HUES64 (cell line): ENCODE measurements at regions not wholly inside any gene's neighbourhood (a gene's known extent, or its start where the extent isn't known, plus 50 kb on each side); places are given as distances from the start of the nearest gene placed in this dataset.
"Not testable (repeated sequence)": the region's sequence is repeated elsewhere in the genome, so short reads cannot be mapped to it uniquely, and the experiment has no call there.

Experiments used
- H3K27ac ChIP-seq: 2 replicates; pipeline ENCODE4 v1.7.0; 2013; ENCODE audit warnings: low read depth, low read length, inconsistent platforms
- H3K27me3 ChIP-seq: 2 replicates; pipeline ENCODE4 v1.6.1; 2013; ENCODE audit warnings: mild to moderate bottlenecking, low read length; ENCODE audit not compliant: insufficient read depth
- H3K36me3 ChIP-seq: 2 replicates; pipeline ENCODE4 v1.6.1; 2013; ENCODE audit warnings: mild to moderate bottlenecking, low read length; ENCODE audit not compliant: insufficient read depth
- H3K4me1 ChIP-seq: 2 replicates; pipeline ENCODE4 v1.6.1; 2013; ENCODE audit warnings: mild to moderate bottlenecking, low read length, moderate library complexity; ENCODE audit not compliant: insufficient read depth
- H3K4me3 ChIP-seq: 2 replicates; pipeline ENCODE4 v1.5.1; 2013; ENCODE audit warnings: mild to moderate bottlenecking, low read length, moderate library complexity
- H3K9ac ChIP-seq: 2 replicates; pipeline ENCODE4 v1.6.1; 2013; ENCODE audit warnings: mild to moderate bottlenecking, low read depth, low read length
- H3K9me3 ChIP-seq: 2 replicates; pipeline ENCODE4 v1.6.1; 2013; ENCODE audit warnings: low read depth, low read length; ENCODE audit not compliant: insufficient read depth
- WGBS: fragments of 150-250, 120-280 bp; methylation state at CpG from one replicate; pipeline ENCODE4 v1.1.7; 2013; ENCODE audit warnings: missing lambda C conversion rate; 5-methylcytosine and 5-hydroxymethylcytosine counted together

DNA sequence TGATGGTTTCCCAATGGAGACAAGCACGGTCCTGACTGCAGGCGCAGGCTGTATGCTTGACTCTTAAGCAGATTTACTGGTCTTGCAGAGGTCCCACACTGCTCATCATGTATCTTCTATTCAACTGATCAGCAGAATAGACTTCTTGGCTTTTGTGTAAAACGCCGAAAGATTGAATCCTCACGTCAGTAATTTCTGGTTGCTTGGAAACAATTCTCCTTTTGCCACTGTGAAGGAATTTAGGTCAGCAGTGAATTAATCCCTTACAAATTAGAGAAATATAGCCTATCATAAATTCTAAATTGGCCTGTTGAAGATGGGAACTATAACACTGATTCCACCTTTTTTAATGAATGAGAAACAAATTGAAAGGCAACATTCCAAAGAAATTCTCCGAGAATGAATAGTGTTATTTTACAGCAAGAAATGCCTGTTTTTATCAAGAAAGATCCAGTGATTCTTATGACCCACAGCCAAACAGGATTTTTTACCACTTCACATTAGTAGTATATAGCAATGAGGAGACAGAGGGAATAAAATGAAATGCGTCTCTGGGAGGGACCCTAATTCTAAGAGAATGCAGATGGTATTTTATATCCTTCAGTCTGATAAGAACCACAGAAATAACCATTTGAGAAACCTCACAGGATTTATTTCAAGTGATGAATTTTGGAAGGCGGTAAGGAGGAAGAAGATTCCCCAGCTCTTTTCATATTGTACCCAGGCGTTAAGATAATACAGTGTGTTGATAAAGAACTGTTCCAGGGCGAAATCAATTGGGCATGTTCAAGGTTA is 362.5 kb downstream of the RAB38 start:
- WGBS = 86% methylated on average over 9 of the region's 10 CpGs
- Histone ChIP-seq H3K27me3 (no peaks in the 10 kb centered on the region), H3K9ac (no peak overlapping the region), H3K4me1 (no peaks in the 10 kb centered on the region), H3K27ac (no peak overlapping the region), H3K4me3 (no peak overlapping the region), H3K9me3 (no peaks in the 10 kb centered on the region), H3K36me3 (no peaks in the 10 kb centered on the region)

DNA sequence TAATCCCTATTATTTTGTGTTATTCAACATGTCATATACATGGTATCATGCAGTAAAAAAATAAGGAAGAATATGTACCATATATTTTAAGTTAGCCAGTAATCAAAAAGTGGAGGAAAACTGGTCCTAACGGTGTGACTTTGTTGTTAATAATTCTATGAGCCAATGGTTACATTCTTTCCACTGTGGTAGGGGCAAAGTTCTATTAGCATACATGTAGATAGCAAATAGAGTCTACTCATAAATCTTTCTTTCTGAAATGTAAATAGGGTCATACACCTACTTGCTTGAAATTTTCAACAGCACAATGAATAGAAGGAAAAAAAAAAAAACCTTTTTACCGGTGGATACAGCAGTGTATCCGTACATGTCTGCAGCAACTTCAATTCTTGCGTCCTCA is 364.8 kb downstream of the RAB38 start:
- Histone ChIP-seq H3K9me3 (no peaks in the 10 kb centered on the region), H3K27me3 (no peaks in the 10 kb centered on the region), H3K4me3 (no peak overlapping the region), H3K36me3 (no peaks in the 10 kb centered on the region), H3K4me1 (no peaks in the 10 kb centered on the region), H3K9ac (no peak overlapping the region), H3K27ac (no peak overlapping the region)
- 95% methylated on average over 4 of the region's 4 CpGs for WGBS

DNA sequence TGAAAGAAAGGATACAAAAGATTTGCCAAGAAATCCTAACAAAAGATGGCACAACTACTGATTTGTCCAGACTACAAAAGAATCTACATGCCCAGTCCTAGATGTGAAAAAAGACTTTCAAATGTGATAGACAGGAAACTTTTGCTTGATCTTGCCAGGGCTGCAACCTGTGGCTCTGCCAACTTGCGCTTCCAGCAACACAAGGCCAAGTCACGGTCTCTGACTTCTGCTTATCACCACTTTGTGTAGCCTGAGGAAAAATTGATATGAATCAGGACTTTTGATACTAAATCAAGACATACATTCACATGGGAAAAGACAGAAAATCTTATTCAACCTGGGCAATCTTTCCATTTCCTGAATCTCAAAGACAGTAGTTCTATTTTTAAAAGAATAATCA is 366.0 kb downstream of the RAB38 start:
- Histone ChIP-seq H3K27ac (no peak overlapping the region), H3K36me3 (no peaks in the 10 kb centered on the region), H3K9ac (no peak overlapping the region), H3K4me3 (no peak overlapping the region), H3K4me1 (no peaks in the 10 kb centered on the region; the same call in 1 of the 2 replicates), H3K9me3 (no peaks in the 10 kb centered on the region), H3K27me3 (no peaks in the 10 kb centered on the region)
- WGBS = 90% methylated on average over 2 of the region's 2 CpGs

DNA sequence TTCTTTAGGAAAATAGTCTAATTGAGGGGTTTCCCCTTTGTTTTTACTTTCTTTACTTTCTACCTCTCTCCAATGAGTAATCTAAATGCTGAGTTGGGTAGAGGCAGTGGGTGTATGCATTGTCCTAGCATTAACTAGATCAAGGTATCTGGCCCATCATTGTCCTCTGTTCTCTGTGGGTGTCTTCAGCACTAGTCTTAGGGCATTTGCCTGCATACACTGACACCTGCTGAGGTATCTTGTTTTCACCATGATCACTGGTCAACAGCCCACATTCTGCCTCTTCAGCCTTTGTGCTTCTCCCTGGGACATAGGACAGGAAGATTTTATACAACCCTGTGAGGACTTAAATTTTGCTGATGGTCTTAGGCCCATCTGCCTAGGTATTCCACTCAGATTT is 371.1 kb downstream of the RAB38 start:
- H3K9me3 ChIP-seq = no peaks in the 10 kb centered on the region
- H3K36me3 ChIP-seq = no peaks in the 10 kb centered on the region
- no peak overlapping the region for H3K9ac ChIP-seq
- no peaks in the 10 kb centered on the region for H3K27me3 ChIP-seq
- H3K4me3 ChIP-seq = no peak overlapping the region
- no peak overlapping the region for H3K27ac ChIP-seq
- no peaks in the 10 kb centered on the region; the same call in 1 of the 2 replicates for H3K4me1 ChIP-seq

DNA sequence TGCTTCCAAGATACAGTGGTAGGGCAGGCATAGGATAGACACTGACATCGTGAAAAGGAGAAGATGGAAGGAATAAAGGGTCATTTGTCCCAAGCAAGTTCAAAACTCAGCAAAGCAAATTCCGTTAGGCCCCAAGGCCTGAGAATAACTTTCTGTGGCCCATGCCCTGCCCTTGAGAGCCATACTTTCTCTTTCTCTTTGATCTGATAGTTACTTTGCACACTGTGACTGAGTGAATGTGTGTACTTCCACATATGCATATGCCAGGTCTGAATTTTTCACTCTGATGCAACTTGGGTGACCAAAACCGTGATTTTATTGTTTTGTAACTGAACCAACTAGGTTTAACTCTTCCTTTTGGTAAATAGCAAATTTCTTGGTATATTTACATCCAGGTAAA is 371.5 kb downstream of the RAB38 start:
- Histone ChIP-seq H3K36me3 (no peaks in the 10 kb centered on the region), H3K27ac (no peak overlapping the region), H3K9me3 (no peaks in the 10 kb centered on the region), H3K9ac (no peak overlapping the region), H3K4me1 (no peaks in the 10 kb centered on the region; the same call in 1 of the 2 replicates), H3K4me3 (no peak overlapping the region), H3K27me3 (no peaks in the 10 kb centered on the region)
- 92% methylated on average over 3 of the region's 3 CpGs for WGBS

DNA sequence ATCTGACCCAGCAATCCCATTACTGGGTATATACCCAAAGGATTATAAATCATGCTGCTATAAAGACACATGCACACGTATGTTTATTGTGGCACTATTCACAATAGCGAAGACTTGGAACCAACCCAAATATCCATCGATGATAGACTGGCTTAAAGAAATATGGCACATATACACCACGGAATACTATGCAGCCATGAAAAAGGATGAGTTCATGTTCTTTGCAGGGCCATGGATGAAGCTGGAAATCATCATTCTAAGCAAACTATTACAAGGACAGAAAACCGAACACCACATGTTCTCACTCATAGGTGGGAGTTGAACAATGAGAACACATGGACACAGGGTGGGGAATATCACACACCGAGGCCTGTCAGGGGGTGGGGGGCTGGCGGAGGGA is 390.4 kb downstream of the RAB38 start:
- not testable (repeated sequence) for H3K4me3 ChIP-seq

DNA sequence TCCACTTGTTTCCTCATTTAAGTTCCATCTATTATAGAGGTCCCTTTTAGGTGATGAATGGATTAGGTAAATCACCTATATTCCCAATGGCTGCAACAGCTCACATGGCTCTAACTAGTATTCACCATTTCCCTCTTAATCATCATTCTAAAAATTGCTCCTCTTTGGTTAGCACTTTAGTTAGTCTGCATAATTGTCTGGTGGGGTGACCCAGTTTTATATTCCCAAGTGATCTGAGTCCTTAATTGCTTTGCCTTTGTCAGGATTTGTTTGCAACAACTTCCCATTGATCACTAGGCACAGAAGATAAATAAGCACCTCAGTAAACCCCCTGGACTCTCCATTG is 395.2 kb downstream of the RAB38 start:
- H3K9me3 ChIP-seq = no peaks in the 10 kb centered on the region
- no peak overlapping the region for H3K4me3 ChIP-seq
- H3K4me1 ChIP-seq = no peaks in the 10 kb centered on the region; the same call in 1 of the 2 replicates
- no peaks in the 10 kb centered on the region for H3K27me3 ChIP-seq
- no peaks in the 10 kb centered on the region for H3K36me3 ChIP-seq
- no peak overlapping the region for H3K27ac ChIP-seq
- H3K9ac ChIP-seq = no peak overlapping the region

More for the DNA sequence above, 390.4 kb downstream of the RAB38 start:
- H3K9me3 ChIP-seq, H3K9ac ChIP-seq, H3K36me3 ChIP-seq, H3K27me3 ChIP-seq, H3K27ac ChIP-seq, H3K4me1 ChIP-seq: not testable (repeated sequence)
- WGBS = 96% methylated on average over 7 of the region's 7 CpGs

DNA sequence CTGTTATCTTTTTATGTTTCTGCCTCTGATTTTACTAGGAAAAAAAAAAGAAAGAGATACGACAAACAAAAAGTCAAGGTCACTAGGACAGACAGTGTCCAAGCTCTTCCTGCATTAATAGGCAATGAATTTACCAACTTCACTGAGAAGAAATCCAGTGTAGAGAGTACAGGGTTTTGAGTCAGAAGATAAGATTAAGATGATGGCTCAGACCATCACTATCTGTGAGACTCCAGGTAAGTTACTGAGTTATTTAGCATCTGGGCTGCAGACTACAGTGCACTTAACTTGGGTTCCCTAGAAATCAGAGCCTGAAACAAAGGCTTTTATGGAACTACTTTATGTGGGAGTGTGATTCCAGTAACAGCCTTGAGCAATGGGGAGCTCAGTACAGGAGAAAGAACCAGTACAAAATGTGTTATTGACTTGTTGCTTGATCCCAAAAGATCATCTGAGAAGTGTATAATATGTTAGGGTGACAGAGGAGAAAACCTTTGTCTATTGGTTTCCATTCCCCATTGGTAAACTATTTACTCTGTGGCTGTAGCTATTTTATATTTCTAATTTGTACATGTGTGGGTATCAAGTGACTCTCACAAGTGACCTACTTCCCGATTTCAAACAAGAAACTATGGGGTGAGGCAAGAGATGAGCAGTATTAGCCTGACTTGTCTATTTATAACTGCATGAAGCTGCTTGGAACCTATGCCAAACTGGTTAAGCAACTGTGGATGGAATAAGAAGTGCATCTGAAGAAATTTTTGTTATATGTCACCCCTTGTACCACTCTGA is 395.8 kb downstream of the RAB38 start:
- no peaks in the 10 kb centered on the region for H3K9me3 ChIP-seq
- WGBS = 48% methylated on average over 2 of the region's 2 CpGs
- no peak overlapping the region for H3K9ac ChIP-seq
- H3K27me3 ChIP-seq = no peaks in the 10 kb centered on the region
- no peaks in the 10 kb centered on the region; the same call in 1 of the 2 replicates for H3K4me1 ChIP-seq
- no peaks in the 10 kb centered on the region for H3K36me3 ChIP-seq
- no peak overlapping the region for H3K27ac ChIP-seq
- no peak overlapping the region for H3K4me3 ChIP-seq

DNA sequence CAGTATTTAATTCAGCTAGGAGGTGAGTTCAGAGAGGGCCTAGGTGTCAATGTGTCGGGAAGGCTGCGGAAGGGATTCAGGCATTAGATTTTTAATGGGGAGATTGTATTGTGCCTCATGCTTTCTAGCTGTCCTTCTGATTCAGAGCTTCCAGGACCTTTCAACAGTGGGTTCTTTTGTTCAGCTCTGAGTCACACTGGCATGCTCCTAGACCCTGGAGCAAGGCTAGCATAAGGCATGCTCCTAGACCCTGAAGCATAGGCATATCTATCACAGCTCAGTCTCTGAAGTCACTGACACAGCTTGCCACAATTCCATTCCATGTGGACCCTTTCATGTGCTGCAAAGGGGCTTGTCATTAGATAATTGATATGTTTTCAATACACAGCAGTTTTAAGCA is 396.9 kb downstream of the RAB38 start:
- Histone ChIP-seq H3K36me3 (no peaks in the 10 kb centered on the region), H3K9me3 (no peaks in the 10 kb centered on the region), H3K4me3 (no peak overlapping the region), H3K4me1 (no peaks in the 10 kb centered on the region; the same call in 1 of the 2 replicates), H3K27ac (no peak overlapping the region), H3K27me3 (no peaks in the 10 kb centered on the region), H3K9ac (no peak overlapping the region)
- WGBS = 86% methylated on average over 2 of the region's 2 CpGs

DNA sequence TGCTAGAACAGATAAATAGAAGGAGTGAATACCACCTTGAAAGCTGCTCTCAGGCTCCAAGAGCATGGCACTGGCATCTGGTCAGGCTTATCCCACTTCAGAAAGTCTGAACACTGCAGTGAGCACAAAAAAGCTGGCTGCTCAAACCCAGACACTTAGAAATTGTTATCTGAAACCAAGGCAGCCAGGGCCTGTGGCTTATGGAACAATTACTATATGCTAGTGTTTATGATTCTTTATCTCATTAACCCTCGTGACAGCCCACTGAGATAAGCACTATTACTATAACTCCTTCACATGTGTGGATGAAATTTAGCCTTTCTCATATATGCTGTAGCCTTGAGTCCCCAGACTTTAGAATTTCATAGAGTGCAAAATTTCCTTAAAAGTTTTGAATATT is 400.2 kb downstream of the RAB38 start:
- H3K4me1 ChIP-seq = no peaks in the 10 kb centered on the region; the same call in 1 of the 2 replicates
- H3K27me3 ChIP-seq = no peaks in the 10 kb centered on the region
- no CpG with 5 or more reads among the region's 1 CpG for WGBS
- no peaks in the 10 kb centered on the region for H3K36me3 ChIP-seq
- no peak overlapping the region for H3K27ac ChIP-seq
- no peak overlapping the region for H3K9ac ChIP-seq
- no peaks in the 10 kb centered on the region for H3K9me3 ChIP-seq
- H3K4me3 ChIP-seq = no peak overlapping the region

DNA sequence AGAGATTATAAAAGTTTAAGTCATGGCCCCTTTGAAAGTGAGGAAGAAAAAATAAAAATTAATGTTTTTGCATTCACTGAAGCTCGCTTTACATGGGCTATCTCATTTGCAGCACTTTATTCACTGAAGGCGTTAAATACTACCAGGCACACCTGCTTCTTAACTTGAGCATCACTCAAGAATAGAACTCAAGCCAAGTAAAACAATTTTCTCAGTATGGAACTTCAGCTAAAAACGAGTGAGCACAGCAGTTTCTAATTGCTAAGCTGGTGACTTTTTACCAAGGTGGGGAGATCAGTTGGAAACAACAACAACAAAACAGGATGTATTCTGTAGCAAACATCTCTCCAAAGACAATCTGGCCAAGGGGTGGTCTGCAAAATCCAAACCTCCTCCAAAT is 405.6 kb downstream of the RAB38 start:
- 95% methylated on average over 3 of the region's 3 CpGs for WGBS
- no peak overlapping the region for H3K9ac ChIP-seq
- H3K4me3 ChIP-seq = no peak overlapping the region
- H3K36me3 ChIP-seq = no peaks in the 10 kb centered on the region
- H3K4me1 ChIP-seq = no peaks in the 10 kb centered on the region; the same call in 1 of the 2 replicates
- no peak overlapping the region for H3K27ac ChIP-seq
- H3K27me3 ChIP-seq = no peaks in the 10 kb centered on the region
- no peaks in the 10 kb centered on the region for H3K9me3 ChIP-seq
